Pancreas (tissue), 10 donors: ENCODE measurements at regions not wholly inside any gene's neighbourhood (a gene's known extent, or its start where the extent isn't known, plus 50 kb on each side); places are given as distances from the start of the nearest gene placed in this dataset.
"Not testable (repeated sequence)": the region's sequence is repeated elsewhere in the genome, so short reads cannot be mapped to it uniquely, and the experiment has no call there.

Source experiments
- ATAC-seq, 4 donors: fragments of 200-7000 bp; cut with Tn5 transposase; one replicate each; pipeline versions ENCODE4 v1.8.0 to v1.9.1; 2020; ENCODE audit warnings: mild to moderate bottlenecking in 4 of 4, moderate library complexity in 4 of 4
- DNase-seq, 6 donors: peaks; one replicate each; pipeline ENCODE4 v3.0.0-alpha.2; 2020
- FAIRE-seq: peaks from 2 replicates; lab custom pipeline; 2012; peaks lifted over from hg19 to GRCh38; lab: Jason Lieb, UNC
- H3K27ac ChIP-seq, 4 donors: fragments of 200-600 bp; sonication (generic); 1 replicate in 3 of 4; 2 replicates in 1 of 4; pipeline versions ENCODE4 v1.5.0 to v1.8.0; 2020
- H3K27me3 ChIP-seq, 4 donors: fragments of 200-600 bp; one replicate each; pipeline ENCODE4 v1.8.0; 2021
- H3K36me3 ChIP-seq, 3 donors: fragments of 200-600 bp; sonication (generic) in 1 of 3; one replicate each; pipeline versions ENCODE4 v1.5.0 to v1.8.0; 2020 to 2021
- H3K4me1 ChIP-seq, 3 donors: fragments of 200-600 bp; one replicate each; pipeline ENCODE4 v1.8.0; 2021
- H3K4me3 ChIP-seq, 4 donors: fragments of 200-600 bp; sonication (generic) in 2 of 4; one replicate each; pipeline versions ENCODE4 v1.5.0 to v1.8.0; 2020 to 2021
- H3K9me3 ChIP-seq, 4 donors: fragments of 200-600 bp; one replicate each; pipeline ENCODE4 v1.8.0; 2021
- CTCF ChIP-seq, 4 donors: fragments of 200-600 bp; sonication (generic) in 3 of 4; IDR thresholded peaks; one replicate each; pipeline versions ENCODE4 v1.5.0 to v1.8.0; 2021; ENCODE audit warnings: antibody characterized with exemption in 4 of 4
- WGBS, 2 donors: extraction: QIAGEN DNeasy Blood & Tissue Kit; methylation state at CpG; one replicate each; pipeline ENCODE4 v1.1.7; 2013; 5-methylcytosine and 5-hydroxymethylcytosine counted together
- intact Hi-C, 3 donors: fragments of 100-400 bp; cut with DNase I; formaldehyde crosslinking; loops; one replicate each; pipeline versions ENCODE4 v1.11.1 to v1.14.2; 2022
- donor health status: healthy with polysubstance abuse.
- donor health status: DM: no; HTN: no; CAD: no; lungs with moderate emphysema.
- donor health status: DM: no; HTN: no; CAD: no.
- donor health status: control.
- donor health status: control.
- donor health status: Bipolar disorder and iron deficiency.
- donor health status: DM: yes; HTN: yes; CAD: no.
- donor health status: DM: no; HTN: no; CAD: no.
- donor health status: DM: no; HTN: no; CAD: no.
- donor health status: DM: yes; HTN: yes; CAD: no.

- WGBS, 2 donors, result 11 to 18% methylated on average over 2 of the region's 2 CpGs
- TF ChIP-seq CTCF (IDR thresholded peaks at IDR 0.05), result no peak
- ATAC-seq (peak in 1 of 4 donors; percentile 44), FAIRE-seq (no peak), DNase-seq (no peak)
- Histone ChIP-seq H3K36me3 (no peaks in the 10 kb centered on the region), H3K4me3 (no peak overlapping the region), H3K9me3 (no peaks in the 10 kb centered on the region), H3K27ac (no peak overlapping the region), H3K27me3 (no peaks in the 10 kb centered on the region), H3K4me1 (no peaks in the 10 kb centered on the region)
- intact Hi-C loops, result no loop called here
Measured at GRCh38 chr15:94858449-94858848, 627.1 kb downstream of the MCTP2 start.

GRCh38 chr15:94858920-94859319, 627.6 kb downstream of the MCTP2 start:
- Histone ChIP-seq H3K27me3 (no peaks in the 10 kb centered on the region), H3K9me3 (no peaks in the 10 kb centered on the region), H3K36me3 (no peaks in the 10 kb centered on the region), H3K27ac (no peak overlapping the region), H3K4me3 (no peak overlapping the region), H3K4me1 (no peaks in the 10 kb centered on the region)
- FAIRE-seq, result no peak
- intact Hi-C loops, result no loop called here
- no peak for DNase-seq
- peak in 1 of 4 donors; percentile 54 for ATAC-seq
- no peak for TF ChIP-seq CTCF (IDR thresholded peaks at IDR 0.05)

GRCh38 chr15:94864600-94864999, 633.2 kb downstream of the MCTP2 start:
- Histone ChIP-seq H3K4me3 (no peak overlapping the region), H3K36me3 (no peaks in the 10 kb centered on the region), H3K4me1 (no peaks in the 10 kb centered on the region), H3K27ac (no peak overlapping the region), H3K27me3 (no peaks in the 10 kb centered on the region), H3K9me3 (no peaks in the 10 kb centered on the region)
- intact Hi-C loops, result no loop called here
- FAIRE-seq, result no peak
- no peak for DNase-seq
- WGBS, 2 donors, result 78 to 86% methylated on average over 1 of the region's 1 CpG
- ATAC-seq, result no peak
- no peak for TF ChIP-seq CTCF (IDR thresholded peaks at IDR 0.05)

- ATAC-seq, FAIRE-seq: not testable (repeated sequence)
- WGBS, 2 donors, result 78 to 88% methylated on average over 8 of the region's 8 CpGs
Measured at GRCh38 chr15:94868265-94868664, 636.9 kb downstream of the MCTP2 start.

GRCh38 chr15:94875550-94875949, 644.2 kb downstream of the MCTP2 start:
- Histone ChIP-seq H3K4me3 (no peak overlapping the region), H3K4me1 (no peaks in the 10 kb centered on the region), H3K27ac (no peak overlapping the region), H3K27me3 (no peaks in the 10 kb centered on the region), H3K36me3 (no peaks in the 10 kb centered on the region), H3K9me3 (no peaks in the 10 kb centered on the region)
- WGBS, 2 donors, result 85 to 89% methylated on average over 2 of the region's 2 CpGs
- no peak for ATAC-seq
- no peak for FAIRE-seq
- intact Hi-C loops, result no loop called here
- TF ChIP-seq CTCF (IDR thresholded peaks at IDR 0.05), result no peak
- DNase-seq, result no peak

More at GRCh38 chr15:94868265-94868664, 636.9 kb downstream of the MCTP2 start:
- H3K36me3 ChIP-seq, H3K27ac ChIP-seq, H3K27me3 ChIP-seq, DNase-seq, intact Hi-C loops, H3K4me1 ChIP-seq, H3K9me3 ChIP-seq, H3K4me3 ChIP-seq: not testable (repeated sequence)

GRCh38 chr15:94877833-94878232, 646.5 kb downstream of the MCTP2 start:
- FAIRE-seq (no peak), DNase-seq (no peak), ATAC-seq (no peak)
- no peak for TF ChIP-seq CTCF (IDR thresholded peaks at IDR 0.05)
- Histone ChIP-seq H3K4me3 (no peak overlapping the region), H3K9me3 (no peaks in the 10 kb centered on the region), H3K4me1 (no peaks in the 10 kb centered on the region), H3K27me3 (no peaks in the 10 kb centered on the region), H3K36me3 (no peaks in the 10 kb centered on the region), H3K27ac (no peak overlapping the region)
- intact Hi-C loops, result no loop called here
- 39 to 83% methylated on average over 2 of the region's 2 CpGs for WGBS, 2 donors
